Esophagus (tissue), 2 donors: ENCODE measurements at regions not wholly inside any gene's neighbourhood (a gene's known extent, or its start where the extent isn't known, plus 50 kb on each side); places are given as distances from the start of the nearest gene placed in this dataset.

Source experiments
- H3K27ac ChIP-seq, 2 donors: one replicate each; pipeline ENCODE4 v1.5.1; 2013; ENCODE audit warnings: low read depth in 2 of 2, mild to moderate bottlenecking in 2 of 2, inconsistent platforms in 1 of 2, low read length in 1 of 2, moderate library complexity in 1 of 2
- H3K27me3 ChIP-seq, 2 donors: one replicate each; pipeline ENCODE4 v1.6.1; 2013; ENCODE audit warnings: low read length in 2 of 2, control low read depth in 1 of 2, mild to moderate bottlenecking in 1 of 2; ENCODE audit not compliant: insufficient read depth in 2 of 2, control insufficient read depth in 1 of 2
- H3K36me3 ChIP-seq, 2 donors: one replicate each; pipeline ENCODE4 v1.6.1; 2013; ENCODE audit warnings: low read length in 1 of 2; ENCODE audit not compliant: control insufficient read depth in 2 of 2, insufficient read depth in 2 of 2
- H3K4me1 ChIP-seq, 2 donors: one replicate each; pipeline ENCODE4 v1.6.1; 2013; ENCODE audit warnings: low read length in 1 of 2; ENCODE audit not compliant: control insufficient read depth in 2 of 2, insufficient read depth in 2 of 2
- H3K4me3 ChIP-seq, 2 donors: one replicate each; pipeline ENCODE4 v1.5.1; 2013; ENCODE audit warnings: low read length in 2 of 2, mild to moderate bottlenecking in 2 of 2, low read depth in 1 of 2, moderate library complexity in 1 of 2
- H3K9me3 ChIP-seq, 2 donors: one replicate each; pipeline ENCODE4 v1.6.1; 2013; ENCODE audit warnings: mild to moderate bottlenecking in 2 of 2, low read depth in 1 of 2, low read length in 1 of 2, moderate library complexity in 1 of 2; ENCODE audit not compliant: control insufficient read depth in 2 of 2, insufficient read depth in 1 of 2
- WGBS, 2 donors: extraction: QIAGEN DNeasy Blood & Tissue Kit; methylation state at CpG; one replicate each; pipeline ENCODE4 v1.1.7; 2013; 5-methylcytosine and 5-hydroxymethylcytosine counted together
- donor health status: healthy with polysubstance abuse.
- donor health status: Bipolar disorder and iron deficiency.

DNA sequence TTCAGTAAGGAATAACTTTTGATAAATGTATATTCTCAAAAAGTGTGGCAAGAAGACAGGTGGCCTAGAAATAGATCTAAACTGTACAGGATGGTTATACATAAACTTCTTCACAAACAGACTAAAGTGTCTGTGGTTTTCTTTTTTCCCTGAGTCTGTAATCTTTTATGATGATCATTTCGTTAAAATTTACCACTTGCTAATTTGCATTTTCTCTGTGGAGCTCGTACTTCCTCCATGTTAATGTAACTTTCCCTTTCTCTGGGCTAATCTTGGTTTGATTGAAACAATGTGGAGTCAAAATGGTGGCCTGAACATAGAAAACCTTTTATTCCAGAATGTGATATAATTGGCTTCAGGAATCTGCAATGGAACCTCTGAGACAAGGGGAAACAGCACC lies 166.2 kb downstream of the FTCDNL1 start:
- Histone ChIP-seq H3K27me3 (no peaks in the 10 kb centered on the region), H3K36me3 (no peaks in the 10 kb centered on the region), H3K4me1 (no peaks in the 10 kb centered on the region), H3K9me3 (no peaks in the 10 kb centered on the region), H3K27ac (no peak overlapping the region), H3K4me3 (no peak overlapping the region)
- WGBS, 2 donors: 61 to 64% methylated on average over 2 of the region's 2 CpGs

DNA sequence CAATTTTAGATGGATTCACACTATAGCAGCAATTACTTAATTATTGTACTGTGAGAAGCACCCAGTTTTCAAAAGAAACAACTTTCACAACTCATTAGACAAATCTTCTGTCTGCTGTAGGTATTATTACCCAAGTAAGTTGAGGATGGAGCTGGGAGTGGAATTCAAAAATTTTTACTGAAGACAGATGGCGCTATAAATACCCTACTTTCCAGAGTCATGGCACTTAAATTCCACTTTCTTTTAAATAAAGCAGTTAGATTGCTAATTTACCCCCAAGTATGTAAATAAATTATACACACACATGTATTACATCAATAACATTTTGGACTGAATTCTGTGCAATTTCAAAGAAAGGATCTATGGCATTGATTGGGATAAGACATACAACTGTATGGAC lies 166.8 kb downstream of the FTCDNL1 start:
- Histone ChIP-seq H3K4me3 (no peak overlapping the region), H3K36me3 (no peaks in the 10 kb centered on the region), H3K4me1 (no peaks in the 10 kb centered on the region), H3K9me3 (no peaks in the 10 kb centered on the region), H3K27ac (no peak overlapping the region), H3K27me3 (no peaks in the 10 kb centered on the region)
- 67 to 74% methylated on average over 1 of the region's 1 CpG for WGBS, 2 donors

DNA sequence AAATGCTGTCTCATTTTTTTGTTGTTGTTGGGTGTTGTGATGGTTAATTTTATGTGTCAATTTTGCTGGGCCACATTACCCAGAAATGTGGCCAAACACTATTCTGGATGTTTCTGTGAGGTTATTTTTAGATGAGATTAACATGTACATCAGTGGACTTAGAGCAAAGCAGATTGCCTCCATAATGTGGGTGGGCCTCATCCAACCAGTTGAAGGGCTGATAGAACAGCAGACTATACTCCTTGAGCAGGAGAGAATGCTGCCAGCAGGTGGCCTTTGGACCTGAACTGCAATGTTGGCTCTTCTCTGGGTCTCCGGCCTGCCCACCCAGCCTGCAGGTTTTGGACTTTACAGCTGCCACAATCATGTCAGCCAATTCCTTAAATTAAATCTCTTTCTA lies 169.0 kb downstream of the FTCDNL1 start:
- Histone ChIP-seq H3K36me3 (no peaks in the 10 kb centered on the region), H3K27ac (no peak overlapping the region), H3K9me3 (no peaks in the 10 kb centered on the region), H3K4me3 (no peak overlapping the region), H3K4me1 (no peaks in the 10 kb centered on the region), H3K27me3 (no peaks in the 10 kb centered on the region)
- 86 to 88% methylated on average over 1 of the region's 1 CpG for WGBS, 2 donors

DNA sequence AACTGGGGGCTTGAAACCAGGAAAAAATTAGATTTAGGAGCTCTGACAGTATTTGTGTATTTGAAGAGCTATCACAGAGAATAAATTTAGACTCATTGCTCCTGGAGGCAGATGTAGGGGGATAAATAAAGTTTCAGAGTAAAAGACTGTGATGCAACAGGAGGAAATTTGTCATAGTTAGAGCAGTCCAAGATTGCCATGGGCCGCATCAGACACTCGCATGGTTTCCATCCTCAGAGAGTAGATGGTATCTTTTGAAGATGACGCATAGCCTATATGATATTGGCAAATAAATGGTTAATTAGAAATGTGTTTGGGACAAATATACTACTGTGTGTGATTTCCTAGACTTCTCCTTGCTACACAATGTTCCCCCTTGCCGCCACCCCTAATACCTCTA lies 170.5 kb downstream of the FTCDNL1 start:
- Histone ChIP-seq H3K27me3 (no peaks in the 10 kb centered on the region), H3K27ac (no peak overlapping the region), H3K36me3 (no peaks in the 10 kb centered on the region), H3K4me1 (no peaks in the 10 kb centered on the region), H3K4me3 (no peak overlapping the region), H3K9me3 (no peaks in the 10 kb centered on the region)
- WGBS, 2 donors: 93 to 94% methylated on average over 4 of the region's 4 CpGs

- WGBS, 2 donors: 81 to 86% methylated on average over 1 of the region's 1 CpG
- no peak overlapping the region for H3K27ac ChIP-seq
Measured at GRCh38 chr2:199679883-199680282, 171.1 kb downstream of the FTCDNL1 start.

DNA sequence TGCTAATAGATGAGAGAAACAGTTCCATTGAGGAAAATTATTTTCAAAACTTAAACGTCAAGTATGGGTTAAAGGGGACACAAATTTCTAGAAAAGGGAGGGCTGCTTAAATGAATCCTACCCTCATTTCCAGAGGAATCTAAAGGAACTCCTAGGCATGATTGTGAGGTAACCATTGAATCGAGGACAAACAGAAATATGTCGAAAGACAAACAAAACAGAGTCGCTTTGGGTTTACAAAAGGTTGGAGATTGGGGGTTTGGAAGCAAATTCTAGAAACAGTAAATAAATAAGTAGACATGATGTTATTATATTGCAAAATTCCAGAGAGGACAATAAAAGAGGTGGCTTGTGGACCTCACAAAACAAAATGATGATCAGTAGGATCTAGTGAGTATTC lies 173.1 kb downstream of the FTCDNL1 start:
- H3K27ac ChIP-seq: no peak overlapping the region
- 62 to 74% methylated on average over 4 of the region's 4 CpGs for WGBS, 2 donors
- no peak overlapping the region for H3K4me3 ChIP-seq
- H3K27me3 ChIP-seq: no peaks in the 10 kb centered on the region
- H3K9me3 ChIP-seq: no peaks in the 10 kb centered on the region
- H3K36me3 ChIP-seq: no peaks in the 10 kb centered on the region
- H3K4me1 ChIP-seq: no peaks in the 10 kb centered on the region

More at GRCh38 chr2:199679883-199680282, 171.1 kb downstream of the FTCDNL1 start:
- Histone ChIP-seq H3K9me3 (no peaks in the 10 kb centered on the region), H3K27me3 (no peaks in the 10 kb centered on the region), H3K36me3 (no peaks in the 10 kb centered on the region), H3K4me3 (no peak overlapping the region), H3K4me1 (no peaks in the 10 kb centered on the region)

DNA sequence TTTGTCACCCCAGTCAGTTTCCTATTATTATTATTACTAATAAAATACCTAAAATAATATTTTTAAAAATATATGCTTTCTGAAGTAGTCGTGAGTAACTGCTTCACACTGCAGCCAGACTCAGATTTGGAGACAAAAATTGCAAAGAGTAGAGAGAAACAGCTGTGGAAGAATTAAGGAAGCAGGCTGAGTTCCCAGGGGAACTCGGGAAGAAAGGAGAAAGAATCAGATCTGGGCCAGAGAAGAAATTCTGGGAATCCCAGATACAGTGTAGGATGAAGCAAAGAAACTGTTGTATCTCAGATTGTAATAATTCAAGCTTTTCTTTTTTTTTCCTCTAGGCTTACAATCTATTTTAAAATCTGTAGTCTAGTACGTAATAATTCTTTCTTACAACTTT lies 182.3 kb downstream of the FTCDNL1 start:
- Histone ChIP-seq H3K27ac (no peak overlapping the region), H3K4me3 (no peak overlapping the region), H3K4me1 (no peaks in the 10 kb centered on the region), H3K9me3 (no peaks in the 10 kb centered on the region), H3K27me3 (no peaks in the 10 kb centered on the region), H3K36me3 (no peaks in the 10 kb centered on the region)
- 55 to 61% methylated on average over 3 of the region's 3 CpGs for WGBS, 2 donors

DNA sequence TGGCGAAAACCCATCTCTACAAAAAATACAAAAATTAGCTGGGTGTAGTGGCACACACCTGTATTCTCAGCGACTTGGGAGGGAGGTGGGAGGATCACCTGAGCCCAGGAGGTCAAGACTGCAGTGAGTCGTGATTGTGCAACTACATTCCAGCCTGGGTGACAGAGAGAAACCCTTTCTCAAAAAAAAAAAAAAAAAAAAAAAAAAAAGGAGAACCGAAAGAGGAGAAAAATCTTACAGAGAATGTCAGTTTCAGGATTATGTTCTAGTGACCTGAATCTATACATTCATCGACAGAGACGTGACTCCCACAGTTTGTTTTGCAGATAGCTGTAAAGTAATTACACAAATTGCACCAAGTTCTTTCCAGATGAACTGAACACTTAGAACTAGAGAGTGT lies 187.8 kb downstream of the FTCDNL1 start:
- WGBS, 2 donors: 48 to 61% methylated on average over 6 of the region's 6 CpGs
- H3K9me3 ChIP-seq: peaks cover 0 to 3% of the 10 kb centered on the region in 2 donors
- no peak overlapping the region for H3K27ac ChIP-seq
- no peak overlapping the region for H3K4me3 ChIP-seq
- no peaks in the 10 kb centered on the region for H3K36me3 ChIP-seq
- no peaks in the 10 kb centered on the region for H3K27me3 ChIP-seq
- peaks cover 0 to 3% of the 10 kb centered on the region in 2 donors for H3K4me1 ChIP-seq

- Histone ChIP-seq H3K4me1 (peaks cover 0 to 3% of the 10 kb centered on the region in 2 donors), H3K27ac (no peak overlapping the region), H3K27me3 (no peaks in the 10 kb centered on the region), H3K4me3 (no peak overlapping the region), H3K9me3 (peaks cover 0 to 3% of the 10 kb centered on the region in 2 donors), H3K36me3 (no peaks in the 10 kb centered on the region)
- 65% methylated on average over 8 of the region's 8 CpGs for WGBS, 2 donors
Measured at GRCh38 chr2:199662255-199662654, 188.7 kb downstream of the FTCDNL1 start.

DNA sequence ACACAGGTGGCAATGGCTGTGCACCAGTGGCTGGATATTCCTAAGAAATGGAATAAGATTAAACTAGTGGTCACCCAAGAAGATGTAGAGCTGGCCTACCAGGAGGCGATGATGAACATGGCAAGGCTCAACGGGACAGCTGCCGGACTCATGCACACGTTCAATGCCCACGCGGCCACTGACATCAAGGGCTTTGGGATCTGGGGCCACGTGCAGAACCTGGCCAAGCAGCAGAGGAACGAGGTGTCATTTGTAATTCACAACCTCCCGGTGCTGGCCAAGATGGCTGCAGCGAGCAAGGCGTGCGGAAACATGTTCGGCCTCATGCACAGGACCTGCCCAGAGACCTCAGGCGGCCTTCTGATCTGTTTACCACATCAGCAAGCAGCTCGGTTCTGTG lies 190.8 kb downstream of the FTCDNL1 start:
- H3K27me3 ChIP-seq: no peaks in the 10 kb centered on the region
- no peaks in the 10 kb centered on the region for H3K36me3 ChIP-seq
- H3K4me3 ChIP-seq: no peak overlapping the region
- peaks cover 0 to 3% of the 10 kb centered on the region in 2 donors for H3K9me3 ChIP-seq
- WGBS, 2 donors: 95% methylated on average over 15 of the region's 15 CpGs
- H3K27ac ChIP-seq: no peak overlapping the region
- H3K4me1 ChIP-seq: peaks cover 0 to 3% of the 10 kb centered on the region in 2 donors
